ENCODE measurements at regions not wholly inside any gene's neighbourhood (a gene's known extent, or its start where the extent isn't known, plus 50 kb on each side); places are given as distances from the start of the nearest gene placed in this dataset.

- TF ChIP-seq CTCF (IDR thresholded peaks at IDR 0.05) (no peak), POLR2A (IDR thresholded peaks at IDR 0.05) (no peak), EP300 (IDR thresholded peaks at IDR 0.05) (no peak)
Observed at GRCh38 chr13:43947897-43948458, 68.3 kb downstream of the LACC1 start.

Data from tibial nerve (tissue), 4 donors.